HEK293T (cell line): ENCODE measurements at regions not wholly inside any gene's neighbourhood (a gene's known extent, or its start where the extent isn't known, plus 50 kb on each side); places are given as distances from the start of the nearest gene placed in this dataset.

ENCODE experiments used
- CTCF ChIA-PET: fragments of 350-600 bp; formaldehyde crosslinking; extraction: SDS; loops from one replicate; lab custom pipeline; 2021; ENCODE audit warnings: antibody characterized with exemption, inconsistent platforms; lab: Yijun Ruan, JAX
- POLR2A ChIA-PET: fragments of 350-600 bp; formaldehyde crosslinking; extraction: SDS; loops from one replicate; lab custom pipeline; 2020; ENCODE audit warnings: antibody characterized with exemption, inconsistent platforms; lab: Yijun Ruan, JAX
- DNase-seq: peaks from one replicate; pipeline ENCODE4 v3.0.0; 2012; ENCODE audit warnings: mixed read lengths; ENCODE audit errors: extremely low spot score
- ARNT ChIP-seq: fragments of 450-650 bp; IDR thresholded peaks from 2 replicates; pipeline ENCODE4 v1.6.1; 2017; ENCODE audit warnings: mild to moderate bottlenecking
- BHLHE40 ChIP-seq: fragments of 450-650 bp; IDR thresholded peaks from 2 replicates; pipeline ENCODE4 v1.6.1; 2016; ENCODE audit warnings: mild to moderate bottlenecking, moderate library complexity, borderline replicate concordance
- CTBP1 ChIP-seq: fragments of 450-650 bp; IDR thresholded peaks from 2 replicates; pipeline ENCODE4 v1.6.1; 2016; ENCODE audit warnings: borderline replicate concordance
- ELF4 ChIP-seq: fragments of 450-650 bp; IDR thresholded peaks from 2 replicates; pipeline ENCODE4 v1.6.1; 2017; ENCODE audit warnings: antibody characterized with exemption
- FOXA1 ChIP-seq: fragments of 450-650 bp; IDR thresholded peaks from 2 replicates; pipeline ENCODE4 v1.6.1; 2016; ENCODE audit warnings: mild to moderate bottlenecking
- FOXK2 ChIP-seq: fragments of 450-650 bp; IDR thresholded peaks from 2 replicates; pipeline ENCODE4 v1.6.1; 2016; ENCODE audit warnings: mild to moderate bottlenecking
- FOXM1 ChIP-seq: fragments of 450-650 bp; IDR thresholded peaks from 2 replicates; pipeline ENCODE4 v1.6.1; 2017; ENCODE audit warnings: mild to moderate bottlenecking, borderline replicate concordance
- HDGF ChIP-seq: fragments of 450-650 bp; IDR thresholded peaks from 2 replicates; pipeline ENCODE4 v1.6.1; 2017; ENCODE audit warnings: antibody characterized with exemption, borderline replicate concordance
- L3MBTL2 ChIP-seq: fragments of 450-650 bp; conservative IDR thresholded peaks from 2 replicates; pipeline ENCODE4 v1.6.1; 2016; ENCODE audit warnings: mild to moderate bottlenecking
- LEF1 ChIP-seq: fragments of 450-650 bp; IDR thresholded peaks from 2 replicates; pipeline ENCODE4 v1.6.1; 2017; ENCODE audit warnings: mild to moderate bottlenecking, borderline replicate concordance
- NFRKB ChIP-seq: fragments of 450-650 bp; IDR thresholded peaks from 2 replicates; pipeline ENCODE4 v1.6.1; 2016; ENCODE audit warnings: mild to moderate bottlenecking, moderate library complexity
- PKNOX1 ChIP-seq: fragments of 450-650 bp; IDR thresholded peaks from 2 replicates; pipeline ENCODE4 v1.6.1; 2016
- SP1 ChIP-seq: fragments of 450-650 bp; IDR thresholded peaks from 2 replicates; pipeline ENCODE4 v1.6.1; 2017
- SUZ12 ChIP-seq: fragments of 450-650 bp; IDR thresholded peaks from 2 replicates; pipeline ENCODE4 v1.6.1; 2016; ENCODE audit warnings: mild to moderate bottlenecking
- TARDBP ChIP-seq: fragments of 450-650 bp; IDR thresholded peaks from 2 replicates; pipeline ENCODE4 v1.6.1; 2016
- ZNF384 ChIP-seq: fragments of 450-650 bp; IDR thresholded peaks from 2 replicates; pipeline ENCODE4 v1.6.1; 2016

- no peak for DNase-seq
- ChIA-PET CTCF (no interaction called here), POLR2A (no interaction called here)
- no peak for TF ChIP-seq ZNF384
- TF ChIP-seq BHLHE40, result no peak
- no peak for TF ChIP-seq NFRKB
- TF ChIP-seq FOXA1, result no peak
- TF ChIP-seq ARNT, result no peak
- no peak for TF ChIP-seq TARDBP
- no peak for TF ChIP-seq CTBP1
- TF ChIP-seq LEF1, result no peak
- no peak for TF ChIP-seq FOXM1
- TF ChIP-seq SP1, result no peak
- TF ChIP-seq PKNOX1, result no peak
- TF ChIP-seq ELF4, result no peak
- TF ChIP-seq HDGF, result no peak
- TF ChIP-seq L3MBTL2, result no peak
- TF ChIP-seq FOXK2, result no peak
- no peak for TF ChIP-seq SUZ12
Measured at GRCh38 chr10:53699684-53700083, 927.1 kb upstream of the MBL2 start.

- TF ChIP-seq SP1, result no peak
- no peak for TF ChIP-seq BHLHE40
- TF ChIP-seq FOXK2, result no peak
- no peak for TF ChIP-seq CTBP1
- no peak for TF ChIP-seq FOXA1
- no peak for TF ChIP-seq ZNF384
- TF ChIP-seq ARNT, result no peak
- no peak for TF ChIP-seq LEF1
- TF ChIP-seq L3MBTL2, result no peak
- no peak for TF ChIP-seq NFRKB
- no peak for TF ChIP-seq FOXM1
- no peak for TF ChIP-seq SUZ12
- TF ChIP-seq PKNOX1, result no peak
- TF ChIP-seq ELF4, result no peak
- ChIA-PET CTCF (no interaction called here), POLR2A (no interaction called here)
- DNase-seq, result no peak
Measured at GRCh38 chr10:53699231-53699630, 926.6 kb upstream of the MBL2 start.

- TF ChIP-seq SUZ12 (no peak), ARNT (no peak), L3MBTL2 (no peak), FOXA1 (no peak), TARDBP (no peak)
- ChIA-PET POLR2A (no interaction called here), CTCF (no interaction called here)
- peak; percentile 8 for DNase-seq
Measured at GRCh38 chr10:53697038-53697437, 924.5 kb upstream of the MBL2 start.

GRCh38 chr10:53690524-53691240 is 918.1 kb upstream of the MBL2 start:
- ChIA-PET CTCF (no interaction called here), POLR2A (no interaction called here)
- DNase-seq, result no peak
- TF ChIP-seq SP1, result no peak
- no peak for TF ChIP-seq FOXK2

- ChIA-PET POLR2A (no interaction called here), CTCF (no interaction called here)
- no peak for TF ChIP-seq FOXM1
- TF ChIP-seq BHLHE40, result no peak
- no peak for TF ChIP-seq FOXK2
- no peak for TF ChIP-seq ZNF384
- no peak for TF ChIP-seq LEF1
- TF ChIP-seq L3MBTL2, result no peak
- no peak for TF ChIP-seq FOXA1
- TF ChIP-seq ARNT, result no peak
Measured at GRCh38 chr10:53687800-53688199, 915.2 kb upstream of the MBL2 start.

GRCh38 chr10:53682885-53683284 is 910.3 kb upstream of the MBL2 start:
- POLR2A ChIA-PET, result no interaction called here
- TF ChIP-seq CTBP1, result no peak
- DNase-seq, result no peak
- CTCF ChIA-PET, result no interaction called here

More at GRCh38 chr10:53687800-53688199, 915.2 kb upstream of the MBL2 start:
- no peak for DNase-seq

- POLR2A ChIA-PET, result no interaction called here
- DNase-seq, result no peak
- TF ChIP-seq CTBP1 (no peak), NFRKB (no peak), ZNF384 (no peak), L3MBTL2 (no peak), ELF4 (no peak), FOXM1 (no peak), HDGF (no peak), ARNT (no peak), SP1 (no peak), FOXK2 (no peak), SUZ12 (no peak), FOXA1 (no peak), LEF1 (no peak), PKNOX1 (no peak), TARDBP (no peak), BHLHE40 (no peak)
- CTCF ChIA-PET, result no interaction called here
Measured at GRCh38 chr10:53682458-53682857, 909.9 kb upstream of the MBL2 start.
